GM23338 (cell line): ENCODE measurements at regions not wholly inside any gene's neighbourhood (a gene's known extent, or its start where the extent isn't known, plus 50 kb on each side); places are given as distances from the start of the nearest gene placed in this dataset.

Experiments used
- ATAC-seq: fragments of 200-7000 bp; cut with Tn5 transposase; 3 replicates; pipeline ENCODE4 v1.9.1; 2020
- DNase-seq: peaks from one replicate; pipeline ENCODE4 v3.0.0-alpha.2; 2015; ENCODE audit warnings: low spot score
- H2AFZ ChIP-seq: fragments of 200-600 bp; sonication (generic); 2 replicates; pipeline ENCODE4 v1.8.0; 2016; ENCODE audit warnings: antibody characterized with exemption, mild to moderate bottlenecking, moderate library complexity
- H3F3A ChIP-seq: fragments of 200-600 bp; sonication (generic); replicated peaks from 2 replicates; pipeline ENCODE4 v1.8.0; 2017; ENCODE audit warnings: antibody characterized with exemption, mixed run types, low read depth
- H3K27ac ChIP-seq: fragments of 200-600 bp; sonication (generic); 2 replicates; pipeline ENCODE4 v1.6.1; 2016; ENCODE audit warnings: low read depth
- H3K27me3 ChIP-seq: fragments of 200-600 bp; sonication (generic); 2 replicates; pipeline ENCODE4 v1.8.0; 2016; ENCODE audit warnings: mild to moderate bottlenecking, mixed run types, moderate library complexity; ENCODE audit not compliant: insufficient read depth
- H3K36me3 ChIP-seq: fragments of 200-600 bp; sonication (generic); 2 replicates; pipeline ENCODE4 v1.8.0; 2016; ENCODE audit warnings: mild to moderate bottlenecking; ENCODE audit not compliant: insufficient read depth
- H3K4me1 ChIP-seq: fragments of 200-600 bp; sonication (generic); 2 replicates; pipeline ENCODE4 v1.8.0; 2016; ENCODE audit warnings: mild to moderate bottlenecking, moderate library complexity; ENCODE audit not compliant: insufficient read depth
- H3K4me2 ChIP-seq: fragments of 200-600 bp; sonication (generic); 2 replicates; pipeline ENCODE4 v1.7.1; 2017; ENCODE audit warnings: mixed run types
- H3K4me3 ChIP-seq: fragments of 200-600 bp; sonication (generic); 2 replicates; pipeline ENCODE4 v1.6.1; 2016; ENCODE audit warnings: mixed run types
- H3K79me2 ChIP-seq: fragments of 200-600 bp; sonication (generic); replicated peaks from 2 replicates; pipeline ENCODE4 v1.8.0; 2017; ENCODE audit warnings: mild to moderate bottlenecking; ENCODE audit not compliant: insufficient read depth
- H3K9me2 ChIP-seq: fragments of 200-600 bp; sonication (generic); 2 replicates; pipeline ENCODE4 v1.8.0; 2017; ENCODE audit not compliant: insufficient read depth
- H4K20me1 ChIP-seq: fragments of 200-600 bp; sonication (generic); replicated peaks from 2 replicates; pipeline ENCODE4 v1.8.0; 2017; ENCODE audit warnings: mild to moderate bottlenecking; ENCODE audit not compliant: insufficient read depth
- H3K27ac Mint-ChIP-seq: 2 replicates; pipeline ENCODE4 v1.8.0; 2020; ENCODE audit warnings: inconsistent platforms, mild to moderate bottlenecking, moderate library complexity, mixed read lengths
- H3K27me3 Mint-ChIP-seq: 3 replicates; pipeline ENCODE4 v1.8.0; 2022; ENCODE audit warnings: low read depth, mild to moderate bottlenecking, moderate library complexity, mixed read lengths, inconsistent platforms; ENCODE audit not compliant: insufficient read depth, poor library complexity
- H3K36me3 Mint-ChIP-seq: 3 replicates; pipeline ENCODE4 v1.8.0; 2021; ENCODE audit warnings: low read depth, mild to moderate bottlenecking, inconsistent platforms, moderate library complexity, mixed read lengths
- H3K4me1 Mint-ChIP-seq: 3 replicates; pipeline ENCODE4 v1.8.0; 2020; ENCODE audit warnings: mild to moderate bottlenecking, inconsistent platforms, mixed read lengths
- H3K4me3 Mint-ChIP-seq: 3 replicates; pipeline ENCODE4 v1.8.0; 2021; ENCODE audit warnings: moderate library complexity, mild to moderate bottlenecking, inconsistent platforms, mixed read lengths
- H3K9me3 Mint-ChIP-seq: 3 replicates; pipeline ENCODE4 v1.8.0; 2020; ENCODE audit warnings: moderate library complexity, mild to moderate bottlenecking, inconsistent platforms, mixed read lengths
- CTCF ChIP-seq, 2 experiments: fragments of 200-600 bp in 1 of 2; sonication (generic) in 1 of 2; conservative IDR thresholded peaks; 2 replicates each; pipeline versions ENCODE4 v1.5.1 to v1.6.1; 2016 to 2017; ENCODE audit warnings: antibody characterized with exemption in 2 of 2, low read depth in 2 of 2, mild to moderate bottlenecking in 2 of 2, moderate library complexity in 1 of 2
- ETS1 ChIP-seq: IDR thresholded peaks from 2 replicates; pipeline ENCODE4 v1.6.1; 2016; ENCODE audit warnings: antibody characterized with exemption
- EZH2 ChIP-seq: fragments of 200-600 bp; sonication (generic); IDR thresholded peaks from one replicate; pipeline ENCODE4 v1.8.0; 2017; ENCODE audit warnings: antibody characterized with exemption, mild to moderate bottlenecking, low read depth; ENCODE audit not compliant: unreplicated experiment
- EZH2phosphoT487 ChIP-seq: fragments of 200-600 bp; sonication (generic); IDR thresholded peaks from one replicate; pipeline ENCODE4 v1.8.1; 2018; ENCODE audit warnings: antibody characterized with exemption; ENCODE audit not compliant: unreplicated experiment
- JUNB ChIP-seq: IDR thresholded peaks from one replicate; pipeline ENCODE4 v1.6.1; 2016; ENCODE audit warnings: antibody characterized with exemption; ENCODE audit not compliant: unreplicated experiment
- NANOG ChIP-seq: IDR thresholded peaks from 2 replicates; pipeline ENCODE4 v1.6.1; 2016; ENCODE audit warnings: antibody characterized with exemption, borderline replicate concordance
- POLR2AphosphoS5 ChIP-seq: IDR thresholded peaks from 2 replicates; pipeline ENCODE4 v1.6.1; 2016; ENCODE audit warnings: antibody characterized with exemption, low read depth
- REST ChIP-seq: IDR thresholded peaks from one replicate; pipeline ENCODE4 v1.6.1; 2018; ENCODE audit warnings: antibody characterized with exemption; ENCODE audit not compliant: unreplicated experiment
- ZNF114 ChIP-seq: fragments of 250-450 bp; sonication (Bioruptor Pico); IDR thresholded peaks from 2 replicates; pipeline ENCODE4 v1.5.0; 2020; ENCODE audit warnings: mild to moderate bottlenecking, moderate library complexity
- ZNF331 ChIP-seq: fragments of 250-450 bp; sonication (Bioruptor Pico); IDR thresholded peaks from 2 replicates; pipeline ENCODE4 v1.5.0; 2020; ENCODE audit warnings: low read depth, mild to moderate bottlenecking, moderate library complexity
- ZNF462 ChIP-seq: fragments of 250-450 bp; sonication (Bioruptor Pico); IDR thresholded peaks from 2 replicates; pipeline ENCODE4 v1.5.0; 2020; ENCODE audit warnings: mild to moderate bottlenecking, moderate library complexity

- Mint-ChIP-seq H3K9me3 (no peaks in the 10 kb centered on the region), H3K4me1 (0 out of 3 replicates have a peak, but pooled peaks cover 3% of the 10 kb centered on the region), H3K4me3 (no peak overlapping the region), H3K27ac (no peak overlapping the region), H3K36me3 (no peaks in the 10 kb centered on the region), H3K27me3 (no peaks in the 10 kb centered on the region)
- peaks cover 5% of the 10 kb centered on the region; the same call in 1 of the 2 replicates for H3K9me2 ChIP-seq
- H3K4me1 ChIP-seq = no peaks in the 10 kb centered on the region
- no peaks in the 10 kb centered on the region for H4K20me1 ChIP-seq
- no peak overlapping the region for H3K4me3 ChIP-seq
- DNase-seq (no peak), ATAC-seq (no peak)
- H3K27me3 ChIP-seq = no peaks in the 10 kb centered on the region
- no peaks in the 10 kb centered on the region for H3K36me3 ChIP-seq
- no peaks in the 10 kb centered on the region for H3K79me2 ChIP-seq
- H3K27ac ChIP-seq = no peak overlapping the region
- no peak for TF ChIP-seq POLR2AphosphoS5
- TF ChIP-seq ZNF331 (CRISPR knock-in tag) = no peak
- TF ChIP-seq EZH2 = no peak
- TF ChIP-seq ZNF114 (CRISPR knock-in tag) = no peak
- TF ChIP-seq JUNB = no peak
- TF ChIP-seq ZNF462 = no peak
- no peak for TF ChIP-seq ETS1
- TF ChIP-seq CTCF (conservative IDR thresholded peaks at IDR 0.05; ENCODE audit: low read depth in 2 of 2) = no peak
- no peak for TF ChIP-seq REST
- no peak for TF ChIP-seq EZH2phosphoT487
- TF ChIP-seq NANOG = no peak
- H3K4me2 ChIP-seq = no peak overlapping the region
- no peaks in the 10 kb centered on the region for H3F3A ChIP-seq
- H2AFZ ChIP-seq = no peak overlapping the region
Observed at GRCh38 chr2:22996911-22997310, 388.1 kb upstream of the KLHL29 start.
